ENCODE measurements at regions not wholly inside any gene's neighbourhood (a gene's known extent, or its start where the extent isn't known, plus 50 kb on each side); places are given as distances from the start of the nearest gene placed in this dataset.

DNA sequence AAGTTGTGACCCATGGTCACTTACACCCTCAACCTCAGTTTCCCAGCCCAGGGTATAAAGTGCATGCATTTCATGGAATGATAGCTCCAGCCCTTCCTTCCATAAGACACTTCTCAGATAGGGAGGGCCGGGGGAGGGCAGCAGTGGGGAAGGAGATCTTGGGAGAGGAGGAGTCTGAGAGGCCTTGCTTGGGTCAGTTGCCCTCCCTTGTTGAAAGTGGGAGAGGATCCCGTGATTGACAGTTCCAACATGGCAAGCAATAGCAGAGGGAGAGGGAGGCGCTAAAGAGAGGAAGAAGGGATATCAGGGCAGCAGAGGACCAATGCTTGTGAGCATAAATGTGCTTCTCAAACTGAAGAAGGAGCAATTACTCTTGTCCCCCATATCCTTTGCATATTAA lies 244.4 kb downstream of the CHRM3 start:
- dilution Hi-C loops (cut with HindIII; ENCODE audit: low sequenced_read_pairs, unreplicated experiment) = no loop called here
- no peak for ATAC-seq (ENCODE audit: low read depth)
- no peak overlapping the region for H3K56ac ChIP-seq (ENCODE audit: extremely low read depth, insufficient read depth, low read length)

More for the DNA sequence above, 244.4 kb downstream of the CHRM3 start:
- no peak overlapping the region for H3K23ac ChIP-seq (ENCODE audit: low read depth, low read length)
- no peak overlapping the region for H3K4me3 ChIP-seq (ENCODE audit: insufficient read depth, low read depth, low read length)
- H3K9ac ChIP-seq (ENCODE audit: low read depth, low read length) = no peak overlapping the region
- no peak overlapping the region for H4K8ac ChIP-seq (ENCODE audit: low read depth in 2 of 2, low read length in 2 of 2)
- no peak for DNase-seq
- no peak overlapping the region for H2AK9ac ChIP-seq (replicated peaks; ENCODE audit: low read depth, low read length, poor library complexity)
- H3K4me2 ChIP-seq (ENCODE audit: low read depth, low read length) = no peak overlapping the region
- no peak overlapping the region for H4K5ac ChIP-seq (ENCODE audit: low read depth, low read length)
- no peak overlapping the region for H2BK20ac ChIP-seq (ENCODE audit: low read depth, low read length)
- H2BK5ac ChIP-seq (ENCODE audit: low read depth, low read length, poor library complexity, severe bottlenecking) = no peak overlapping the region
- H4K20me1 ChIP-seq (ENCODE audit: insufficient read depth, low read length) = no peaks in the 10 kb centered on the region
- TF ChIP-seq, protein P1, sequence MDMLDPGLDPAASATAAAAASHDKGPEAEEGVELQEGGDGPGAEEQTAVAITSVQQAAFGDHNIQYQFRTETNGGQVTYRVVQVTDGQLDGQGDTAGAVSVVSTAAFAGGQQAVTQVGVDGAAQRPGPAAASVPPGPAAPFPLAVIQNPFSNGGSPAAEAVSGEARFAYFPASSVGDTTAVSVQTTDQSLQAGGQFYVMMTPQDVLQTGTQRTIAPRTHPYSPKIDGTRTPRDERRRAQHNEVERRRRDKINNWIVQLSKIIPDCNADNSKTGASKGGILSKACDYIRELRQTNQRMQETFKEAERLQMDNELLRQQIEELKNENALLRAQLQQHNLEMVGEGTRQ (IDR thresholded peaks at IDR 0.05; ENCODE audit: low read depth, low read length) = no peak
- TF ChIP-seq ELK1 (IDR thresholded peaks at IDR 0.05; ENCODE audit: borderline replicate concordance, low read depth, low read length) = no peak
- no peak for TF ChIP-seq BHLHE40 (IDR thresholded peaks at IDR 0.05; ENCODE audit: low read depth, low read length)
- no peak for TF ChIP-seq SMC3 (IDR thresholded peaks at IDR 0.05; ENCODE audit: low read depth, low read length)
- no peak for TF ChIP-seq RFX5 (IDR thresholded peaks at IDR 0.05; ENCODE audit: low read depth, low read length)
- TF ChIP-seq POLR2A (IDR thresholded peaks at IDR 0.05; ENCODE audit: low read depth, low read length) = no peak
- no peak for TF ChIP-seq NFE2L2 (IDR thresholded peaks at IDR 0.05; ENCODE audit: low read depth, low read length)
- no peak for TF ChIP-seq MAZ (IDR thresholded peaks at IDR 0.05; ENCODE audit: borderline replicate concordance, low read depth, low read length)
- no peak for TF ChIP-seq CHD1 (IDR thresholded peaks at IDR 0.05; ENCODE audit: low read depth, low read length)
- no peak for TF ChIP-seq RCOR1 (IDR thresholded peaks at IDR 0.05; ENCODE audit: insufficient replicate concordance, low read length)
- no peak for TF ChIP-seq MAFK (IDR thresholded peaks at IDR 0.05; ENCODE audit: low read depth, low read length)
- TF ChIP-seq, protein P2, sequence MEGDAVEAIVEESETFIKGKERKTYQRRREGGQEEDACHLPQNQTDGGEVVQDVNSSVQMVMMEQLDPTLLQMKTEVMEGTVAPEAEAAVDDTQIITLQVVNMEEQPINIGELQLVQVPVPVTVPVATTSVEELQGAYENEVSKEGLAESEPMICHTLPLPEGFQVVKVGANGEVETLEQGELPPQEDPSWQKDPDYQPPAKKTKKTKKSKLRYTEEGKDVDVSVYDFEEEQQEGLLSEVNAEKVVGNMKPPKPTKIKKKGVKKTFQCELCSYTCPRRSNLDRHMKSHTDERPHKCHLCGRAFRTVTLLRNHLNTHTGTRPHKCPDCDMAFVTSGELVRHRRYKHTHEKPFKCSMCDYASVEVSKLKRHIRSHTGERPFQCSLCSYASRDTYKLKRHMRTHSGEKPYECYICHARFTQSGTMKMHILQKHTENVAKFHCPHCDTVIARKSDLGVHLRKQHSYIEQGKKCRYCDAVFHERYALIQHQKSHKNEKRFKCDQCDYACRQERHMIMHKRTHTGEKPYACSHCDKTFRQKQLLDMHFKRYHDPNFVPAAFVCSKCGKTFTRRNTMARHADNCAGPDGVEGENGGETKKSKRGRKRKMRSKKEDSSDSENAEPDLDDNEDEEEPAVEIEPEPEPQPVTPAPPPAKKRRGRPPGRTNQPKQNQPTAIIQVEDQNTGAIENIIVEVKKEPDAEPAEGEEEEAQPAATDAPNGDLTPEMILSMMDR (conservative IDR thresholded peaks at IDR 0.05; ENCODE audit: low read depth, low read length) = no peak
- no peak for TF ChIP-seq CEBPB (IDR thresholded peaks at IDR 0.05; ENCODE audit: low read depth, low read length)
- no peak for TF ChIP-seq FOS (IDR thresholded peaks at IDR 0.05; ENCODE audit: low read depth, low read length)
- TF ChIP-seq MXI1 (IDR thresholded peaks at IDR 0.05; ENCODE audit: borderline replicate concordance, low read depth, low read length) = no peak
- no peak overlapping the region for H2AFZ ChIP-seq (replicated peaks; ENCODE audit: low read length, poor library complexity)
- H3K4ac ChIP-seq (ENCODE audit: low read depth, low read length) = no peak overlapping the region
- no peak overlapping the region for H2BK120ac ChIP-seq (ENCODE audit: low read depth, low read length)
- H3K36me3 ChIP-seq (ENCODE audit: control insufficient read depth, insufficient read depth, low read length) = no peaks in the 10 kb centered on the region
- no peaks in the 10 kb centered on the region for H3K4me1 ChIP-seq (ENCODE audit: control insufficient read depth, insufficient read depth, low read length)
- no peaks in the 10 kb centered on the region for H3K27me3 ChIP-seq (ENCODE audit: control insufficient read depth, insufficient read depth, low read length)
- no TSS peak for BruUV-seq (replicated peaks)
- in situ Hi-C loops (cut with MboI; ENCODE audit: low sequenced_read_pairs) = no loop called here
- intact Hi-C loops (cut with micrococcal nuclease) = no loop called here
- H3K27ac ChIP-seq (ENCODE audit: insufficient read depth, low read length) = no peak overlapping the region
- H2BK15ac ChIP-seq (ENCODE audit: low read depth, low read length) = no peak overlapping the region
- no peak overlapping the region for H4K91ac ChIP-seq (ENCODE audit: insufficient read depth, low read depth, low read length)
- H3K18ac ChIP-seq (ENCODE audit: low read depth, low read length) = no peak overlapping the region
- no peak overlapping the region for H3K14ac ChIP-seq (replicated peaks; ENCODE audit: low read depth, low read length)
- H3K9me1 ChIP-seq (ENCODE audit: insufficient read depth, low read length) = no peaks in the 10 kb centered on the region
- H2AK5ac ChIP-seq (ENCODE audit: low read depth, low read length) = no peak overlapping the region
- H3K9me3 ChIP-seq (ENCODE audit: control insufficient read depth, insufficient read depth, low read length) = peaks cover 6% of the 10 kb centered on the region
- CTCF ChIA-PET = no interaction called here
- POLR2A ChIA-PET (ENCODE audit: unreplicated experiment) = no interaction called here
- no peaks in the 10 kb centered on the region for H3K79me1 ChIP-seq (ENCODE audit: low read depth in 1 of 2, low read length in 2 of 2)
- no CpG with 5 or more reads among the region's 3 CpGs for WGBS, 2 experiments (ENCODE audit: extremely low coverage in 2 of 2, insufficient read length in 1 of 2)

Measured in IMR-90 (cell line).